ENCODE measurements at regions not wholly inside any gene's neighbourhood (a gene's known extent, or its start where the extent isn't known, plus 50 kb on each side); places are given as distances from the start of the nearest gene placed in this dataset.

GRCh38 chr7:379456-380138 is 89.6 kb downstream of the FOXL3 start:
- H3K4me3 Mint-ChIP-seq: no peak overlapping the region
- peaks cover 28% of the 10 kb centered on the region for H3K27me3 Mint-ChIP-seq (ENCODE audit: low read depth)
- H3K9me3 Mint-ChIP-seq: peaks cover 16% of the 10 kb centered on the region
- H3K27ac Mint-ChIP-seq: no peak overlapping the region
- peaks cover 15% of the 10 kb centered on the region for H3K4me1 Mint-ChIP-seq (ENCODE audit: low read depth)
- no peak for DNase-seq (ENCODE audit: low spot score)
- no peaks in the 10 kb centered on the region for H3K36me3 Mint-ChIP-seq (ENCODE audit: low read depth)

DNA sequence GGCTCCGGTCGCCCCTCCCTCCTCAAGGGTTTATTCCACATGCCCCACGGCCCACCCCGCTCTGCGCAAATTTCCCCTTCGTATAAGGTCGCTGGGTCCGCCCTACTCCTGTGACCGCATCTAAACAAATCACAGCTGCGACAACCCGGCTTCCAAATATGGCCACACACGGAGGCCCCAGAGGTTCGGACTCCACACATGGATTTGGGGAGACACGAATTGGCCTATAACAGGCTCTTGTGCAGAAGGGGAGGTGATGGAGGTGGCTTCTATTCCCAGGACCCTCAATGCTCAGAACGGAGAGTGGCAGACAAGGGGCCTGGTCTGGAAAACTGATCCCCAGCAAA is 90.1 kb downstream of the FOXL3 start:
- DNase-seq (ENCODE audit: low spot score): no peak
- no peak overlapping the region for H3K27ac Mint-ChIP-seq
- peaks cover 17% of the 10 kb centered on the region for H3K9me3 Mint-ChIP-seq
- peaks cover 28% of the 10 kb centered on the region for H3K27me3 Mint-ChIP-seq (ENCODE audit: low read depth)
- peaks cover 15% of the 10 kb centered on the region for H3K4me1 Mint-ChIP-seq (ENCODE audit: low read depth)
- no peak overlapping the region for H3K4me3 Mint-ChIP-seq
- no peaks in the 10 kb centered on the region for H3K36me3 Mint-ChIP-seq (ENCODE audit: low read depth)

GRCh38 chr7:380711-381210 is 90.8 kb downstream of the FOXL3 start:
- Mint-ChIP-seq H3K4me3 (no peak overlapping the region), H3K27ac (no peak overlapping the region), H3K9me3 (peaks cover 17% of the 10 kb centered on the region), H3K4me1 (ENCODE audit: low read depth) (peaks cover 15% of the 10 kb centered on the region), H3K36me3 (ENCODE audit: low read depth) (no peaks in the 10 kb centered on the region), H3K27me3 (ENCODE audit: low read depth) (peaks cover 28% of the 10 kb centered on the region)
- no peak for DNase-seq (ENCODE audit: low spot score)

DNA sequence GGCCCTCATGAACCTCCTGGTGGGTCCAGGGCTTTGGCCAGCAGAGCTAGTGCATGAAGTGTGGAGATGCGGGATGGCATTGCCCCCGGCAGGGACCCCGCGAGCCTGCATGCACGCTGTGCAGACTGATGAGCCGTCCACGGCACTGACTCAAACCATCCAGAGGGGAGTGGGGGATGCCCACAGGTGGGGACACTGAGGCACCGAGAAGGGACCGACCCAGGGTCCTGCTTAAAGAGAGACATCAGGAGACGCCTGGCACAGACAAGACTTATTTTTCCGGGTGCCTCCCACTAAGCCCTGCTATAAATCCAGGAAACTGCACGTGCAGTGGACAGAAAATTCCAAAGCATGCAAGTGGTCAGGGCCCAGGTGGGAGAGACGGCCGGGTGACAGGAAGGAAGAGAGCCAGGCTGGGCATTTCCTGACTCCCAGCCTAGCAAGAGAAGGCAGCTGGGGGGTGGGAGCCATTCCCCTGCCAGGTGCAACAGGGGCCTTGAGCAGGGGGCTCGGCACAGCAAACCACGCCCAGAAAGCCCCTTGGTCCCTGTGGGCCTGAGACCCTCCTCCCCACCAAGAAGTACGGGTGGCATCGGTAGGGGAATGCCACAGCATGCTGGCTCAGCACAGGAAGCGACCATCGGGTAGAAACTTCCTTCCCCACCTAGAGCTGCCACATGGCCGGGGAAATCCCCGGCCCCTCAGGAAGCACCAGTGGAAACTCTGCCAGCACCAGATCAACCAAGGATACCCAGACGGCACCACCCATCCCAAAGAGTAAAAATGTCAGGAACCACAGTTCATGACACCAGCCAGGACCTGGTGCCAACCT is 91.5 kb downstream of the FOXL3 start:
- no peaks in the 10 kb centered on the region for H3K36me3 Mint-ChIP-seq (ENCODE audit: low read depth)
- peak overlapping the region; percentile 43 for H3K4me3 Mint-ChIP-seq
- H3K27me3 Mint-ChIP-seq (ENCODE audit: low read depth): peaks cover 28% of the 10 kb centered on the region
- H3K27ac Mint-ChIP-seq: peak overlapping the region; percentile 26
- peaks cover 21% of the 10 kb centered on the region for H3K9me3 Mint-ChIP-seq
- DNase-seq (ENCODE audit: low spot score): peak; percentile 19
- peaks cover 15% of the 10 kb centered on the region for H3K4me1 Mint-ChIP-seq (ENCODE audit: low read depth)

DNA sequence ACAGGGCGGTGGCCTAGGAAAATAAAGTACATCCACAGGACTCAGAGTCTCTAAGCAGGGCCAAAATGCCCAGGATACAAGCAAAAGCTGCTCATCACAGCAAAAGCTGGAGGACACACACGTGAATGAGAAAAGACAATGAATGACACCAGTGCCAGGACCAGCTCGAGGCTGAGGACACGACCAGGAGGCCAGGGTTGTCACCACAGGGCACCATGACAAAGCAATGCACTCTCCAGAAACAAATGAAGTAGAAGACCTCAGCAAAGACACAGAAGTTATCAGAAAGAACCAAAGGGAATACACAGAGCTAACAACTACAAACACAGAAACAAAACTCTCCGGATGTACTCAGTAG is 92.1 kb downstream of the FOXL3 start:
- no peak for DNase-seq (ENCODE audit: low spot score)
- Mint-ChIP-seq H3K4me3 (no peak overlapping the region), H3K4me1 (ENCODE audit: low read depth) (peaks cover 15% of the 10 kb centered on the region), H3K36me3 (ENCODE audit: low read depth) (no peaks in the 10 kb centered on the region), H3K9me3 (peaks cover 21% of the 10 kb centered on the region), H3K27me3 (ENCODE audit: low read depth) (peaks cover 28% of the 10 kb centered on the region), H3K27ac (peak overlapping the region; percentile 6)

GRCh38 chr7:386385-386784 is 96.4 kb downstream of the FOXL3 start:
- Mint-ChIP-seq H3K4me1 (ENCODE audit: low read depth) (peaks cover 10% of the 10 kb centered on the region), H3K9me3 (peaks cover 21% of the 10 kb centered on the region), H3K27ac (no peak overlapping the region), H3K4me3 (no peak overlapping the region), H3K27me3 (ENCODE audit: low read depth) (peaks cover 25% of the 10 kb centered on the region), H3K36me3 (ENCODE audit: low read depth) (no peaks in the 10 kb centered on the region)
- no peak for DNase-seq (ENCODE audit: low spot score)

GRCh38 chr7:387132-388022 is 97.4 kb downstream of the FOXL3 start:
- Mint-ChIP-seq H3K4me1 (ENCODE audit: low read depth) (no peaks in the 10 kb centered on the region), H3K4me3 (no peak overlapping the region), H3K27me3 (ENCODE audit: low read depth) (peaks cover 20% of the 10 kb centered on the region), H3K36me3 (ENCODE audit: low read depth) (no peaks in the 10 kb centered on the region), H3K27ac (no peak overlapping the region), H3K9me3 (peaks cover 21% of the 10 kb centered on the region)
- DNase-seq (ENCODE audit: low spot score): no peak

GRCh38 chr7:388023-388960 is 98.3 kb downstream of the FOXL3 start:
- no peak for DNase-seq (ENCODE audit: low spot score)
- Mint-ChIP-seq H3K27ac (no peak overlapping the region), H3K4me3 (no peak overlapping the region), H3K36me3 (ENCODE audit: low read depth) (no peaks in the 10 kb centered on the region), H3K4me1 (ENCODE audit: low read depth) (no peaks in the 10 kb centered on the region), H3K27me3 (ENCODE audit: low read depth) (peaks cover 11% of the 10 kb centered on the region), H3K9me3 (peaks cover 22% of the 10 kb centered on the region)

GRCh38 chr7:388961-389701 is 99.2 kb downstream of the FOXL3 start:
- no peak for DNase-seq (ENCODE audit: low spot score)
- peaks cover 3% of the 10 kb centered on the region for H3K27me3 Mint-ChIP-seq (ENCODE audit: low read depth)
- no peaks in the 10 kb centered on the region for H3K36me3 Mint-ChIP-seq (ENCODE audit: low read depth)
- peaks cover 13% of the 10 kb centered on the region for H3K9me3 Mint-ChIP-seq
- H3K4me3 Mint-ChIP-seq: no peak overlapping the region
- H3K4me1 Mint-ChIP-seq (ENCODE audit: low read depth): no peaks in the 10 kb centered on the region
- H3K27ac Mint-ChIP-seq: no peak overlapping the region

GRCh38 chr7:389911-390601 is 100.1 kb downstream of the FOXL3 start:
- no peak overlapping the region for H3K27ac Mint-ChIP-seq
- no peak overlapping the region for H3K4me3 Mint-ChIP-seq
- H3K36me3 Mint-ChIP-seq (ENCODE audit: low read depth): no peaks in the 10 kb centered on the region
- DNase-seq (ENCODE audit: low spot score): no peak
- no peaks in the 10 kb centered on the region for H3K27me3 Mint-ChIP-seq (ENCODE audit: low read depth)
- peaks cover 15% of the 10 kb centered on the region for H3K9me3 Mint-ChIP-seq
- H3K4me1 Mint-ChIP-seq (ENCODE audit: low read depth): no peaks in the 10 kb centered on the region

- Mint-ChIP-seq H3K4me3 (no peak overlapping the region), H3K27me3 (ENCODE audit: low read depth) (peaks cover under 1% of the 10 kb centered on the region), H3K27ac (no peak overlapping the region), H3K9me3 (peaks cover 23% of the 10 kb centered on the region), H3K4me1 (ENCODE audit: low read depth) (no peaks in the 10 kb centered on the region), H3K36me3 (ENCODE audit: low read depth) (no peaks in the 10 kb centered on the region)
- no peak for DNase-seq (ENCODE audit: low spot score)
Measured at GRCh38 chr7:390761-391410, 100.9 kb downstream of the FOXL3 start.
